ENCODE measurements at regions not wholly inside any gene's neighbourhood (a gene's known extent, or its start where the extent isn't known, plus 50 kb on each side); places are given as distances from the start of the nearest gene placed in this dataset.
"Not testable (repeated sequence)": the region's sequence is repeated elsewhere in the genome, so short reads cannot be mapped to it uniquely, and the experiment has no call there.

DNA sequence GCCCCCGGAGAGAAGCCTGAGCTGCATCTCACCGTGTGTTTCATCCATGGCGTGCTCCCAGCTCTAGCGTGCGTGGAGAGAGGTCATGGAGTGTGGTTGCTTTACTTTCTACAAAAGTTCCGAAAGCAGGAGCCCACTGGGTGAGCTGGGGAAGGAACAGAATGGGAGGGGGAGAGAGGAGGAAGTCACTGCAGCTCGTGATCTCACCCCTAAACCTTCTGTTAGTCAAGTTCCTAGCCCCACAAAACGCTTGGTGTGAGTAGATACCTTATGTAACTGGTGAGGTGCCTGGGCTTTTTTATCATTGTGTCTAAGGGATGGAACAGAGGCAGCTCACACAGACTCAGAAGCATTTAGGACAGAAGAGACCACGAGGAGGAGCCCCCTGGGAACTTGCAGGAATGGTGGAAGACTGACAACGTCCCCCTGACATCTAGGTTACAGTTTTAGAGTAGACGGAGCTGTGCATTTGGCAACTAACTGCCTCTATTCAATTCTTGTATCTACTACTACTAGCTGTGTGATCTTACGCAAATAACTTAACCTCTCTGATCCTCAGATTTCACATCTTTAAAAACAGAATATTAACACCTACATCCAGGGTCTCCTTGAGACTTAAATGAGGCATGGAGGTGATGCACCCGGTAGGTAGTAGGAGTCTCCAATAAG is 123.3 kb downstream of the ARL4C start:
- no peak for DNase-seq

DNA sequence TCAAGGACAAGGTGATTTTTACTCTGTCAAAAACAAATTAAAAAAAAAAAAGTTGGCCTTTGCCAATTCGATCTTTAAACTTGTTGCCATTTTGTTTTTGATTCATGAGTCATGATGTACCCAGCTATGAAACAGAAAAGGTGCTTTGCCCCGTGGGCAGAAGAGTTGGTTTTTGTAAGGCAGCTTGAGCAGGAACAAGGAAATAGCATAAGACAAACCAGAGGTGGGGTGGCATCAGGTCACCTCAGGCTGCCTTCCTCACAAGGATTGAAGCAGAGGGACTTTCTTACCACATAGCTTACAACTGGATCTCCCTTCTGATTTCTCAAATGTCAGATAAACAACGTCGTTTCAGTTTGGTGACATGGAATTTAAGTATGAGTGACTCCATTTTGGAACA is 123.8 kb downstream of the ARL4C start:
- peak in 1 of 2 experiments; percentile 30 for DNase-seq

DNA sequence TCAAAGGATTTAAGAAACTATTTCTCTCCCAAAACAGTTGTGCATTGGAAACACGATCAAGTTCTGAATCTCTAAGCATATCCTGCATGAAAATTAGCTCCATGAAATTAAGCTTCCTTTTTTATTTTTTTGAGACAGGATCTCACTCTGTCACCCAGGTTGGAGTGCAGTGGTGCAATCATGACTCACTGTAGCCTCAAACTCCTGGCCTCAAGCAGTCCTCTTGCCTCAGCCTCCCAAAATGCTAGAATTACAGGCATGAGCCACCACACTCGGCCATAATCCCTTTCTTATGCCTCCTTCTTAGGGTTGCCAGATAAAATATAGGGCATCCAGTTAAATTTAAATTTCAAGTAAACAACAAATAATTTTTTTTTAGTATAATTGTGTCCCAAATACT is 124.4 kb downstream of the ARL4C start:
- peak in 1 of 2 experiments; percentile 18 for DNase-seq

DNA sequence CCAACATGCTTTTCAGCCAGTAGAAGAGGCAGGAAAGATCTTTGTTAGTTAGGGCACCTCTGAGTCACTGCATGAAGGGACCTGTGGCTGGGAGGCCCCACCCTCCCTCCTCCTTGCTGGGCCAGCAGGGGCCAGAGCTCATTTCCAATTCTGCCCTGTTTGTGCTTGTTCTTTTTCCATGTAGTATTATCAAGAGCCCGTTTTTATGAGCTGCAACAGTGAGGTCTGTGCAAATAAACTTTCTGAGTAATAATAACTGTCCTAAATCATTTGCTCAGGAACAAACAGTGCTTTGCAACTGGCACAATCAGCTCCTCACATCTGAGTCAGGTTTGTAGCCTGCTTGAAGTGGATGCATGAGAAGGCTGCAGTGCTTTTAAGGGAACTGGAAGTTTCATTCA is 128.0 kb downstream of the ARL4C start:
- peak; percentile 39 to 54 for DNase-seq

DNA sequence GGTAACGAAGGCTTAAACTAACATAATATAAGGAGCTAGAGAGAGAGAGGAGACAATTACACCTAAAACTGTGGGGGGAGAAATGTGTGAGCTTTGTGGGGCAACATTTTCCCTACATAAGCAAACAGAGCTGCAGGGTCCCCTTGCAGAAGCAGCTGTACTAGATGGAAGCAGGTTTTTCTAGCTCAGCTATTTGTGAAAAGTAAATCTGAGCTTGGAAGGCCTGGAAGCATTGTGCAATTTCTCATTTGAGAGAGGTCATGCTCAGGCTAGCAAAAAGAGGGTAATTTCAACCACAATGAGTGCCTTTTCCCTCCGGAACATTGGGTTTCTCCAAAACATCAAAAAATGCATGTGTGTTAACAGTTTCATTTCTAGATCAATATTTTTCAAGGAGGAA is 130.0 kb downstream of the ARL4C start:
- DNase-seq, result no peak

DNA sequence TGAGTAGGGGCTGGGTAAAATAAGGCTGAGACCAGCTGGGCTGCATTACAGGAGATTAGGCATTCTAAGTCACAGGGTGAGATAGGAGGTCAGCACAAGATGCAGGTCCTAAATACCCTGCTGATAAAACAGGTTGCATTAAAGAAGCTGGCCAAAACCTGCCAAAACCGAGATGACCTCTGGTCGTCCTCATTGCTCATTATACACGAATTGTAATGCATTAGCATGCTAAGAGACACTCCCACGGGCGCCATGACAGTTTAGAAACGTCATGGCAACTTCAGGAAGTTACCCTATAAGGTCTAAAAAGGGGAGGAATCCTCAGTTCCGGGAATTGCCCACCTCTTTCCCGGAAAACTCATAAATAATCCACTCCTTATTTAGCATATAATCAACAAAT is 132.2 kb downstream of the ARL4C start:
- no peak for DNase-seq

DNA sequence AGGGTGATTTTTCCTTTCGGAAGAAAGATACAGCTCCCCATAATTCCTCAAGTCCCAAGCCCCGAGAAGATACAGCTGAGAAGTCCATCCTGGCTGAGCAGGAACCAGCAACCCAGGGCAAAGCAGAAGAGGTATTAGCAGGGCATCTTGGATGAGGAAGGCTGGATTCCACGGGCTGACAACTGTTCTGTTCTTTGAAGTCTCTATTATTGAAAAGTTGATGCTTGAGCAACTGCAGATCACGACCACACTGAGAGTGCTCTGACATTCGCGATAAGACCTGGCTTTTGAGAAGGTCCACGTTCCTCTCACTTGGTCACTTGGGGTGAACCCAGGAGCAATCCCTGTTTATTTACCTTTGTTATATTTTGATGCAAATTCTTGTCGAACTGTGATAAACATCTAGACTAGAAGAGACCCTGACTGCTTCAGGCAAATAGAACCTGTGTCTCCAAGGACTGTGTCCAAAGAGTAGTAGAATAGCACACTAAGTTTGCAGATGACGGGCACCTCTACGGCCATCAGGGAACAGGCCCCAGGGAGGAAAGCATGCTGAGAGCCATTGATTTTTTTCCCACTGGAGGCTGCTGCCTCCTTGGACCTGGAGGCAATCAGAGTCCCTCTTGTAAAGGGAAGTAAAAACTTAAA is 133.1 kb downstream of the ARL4C start:
- no peak for DNase-seq

DNA sequence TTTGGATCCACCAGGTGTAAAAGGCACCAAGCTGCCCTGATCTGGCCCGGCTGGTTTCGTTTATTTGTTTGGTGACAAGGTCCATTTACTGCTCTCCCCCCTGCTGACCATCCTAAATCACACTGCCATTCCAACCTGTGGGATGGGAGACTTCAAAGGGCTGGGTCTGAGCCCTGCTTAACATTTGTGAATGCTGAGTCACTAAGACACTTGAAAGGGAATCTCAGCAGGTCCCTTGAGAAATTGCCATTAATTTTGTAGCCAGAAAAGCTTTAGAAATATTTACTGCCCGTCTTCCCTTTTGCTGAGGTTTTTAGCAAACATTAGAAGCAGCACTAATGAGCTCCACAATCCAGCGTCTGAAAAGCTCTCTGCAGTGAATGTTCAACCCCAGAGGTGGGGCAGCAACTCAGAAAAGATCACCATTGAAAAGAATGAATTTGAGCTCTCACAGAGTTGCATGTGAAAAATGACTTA is 133.8 kb downstream of the ARL4C start:
- no peak for DNase-seq

DNA sequence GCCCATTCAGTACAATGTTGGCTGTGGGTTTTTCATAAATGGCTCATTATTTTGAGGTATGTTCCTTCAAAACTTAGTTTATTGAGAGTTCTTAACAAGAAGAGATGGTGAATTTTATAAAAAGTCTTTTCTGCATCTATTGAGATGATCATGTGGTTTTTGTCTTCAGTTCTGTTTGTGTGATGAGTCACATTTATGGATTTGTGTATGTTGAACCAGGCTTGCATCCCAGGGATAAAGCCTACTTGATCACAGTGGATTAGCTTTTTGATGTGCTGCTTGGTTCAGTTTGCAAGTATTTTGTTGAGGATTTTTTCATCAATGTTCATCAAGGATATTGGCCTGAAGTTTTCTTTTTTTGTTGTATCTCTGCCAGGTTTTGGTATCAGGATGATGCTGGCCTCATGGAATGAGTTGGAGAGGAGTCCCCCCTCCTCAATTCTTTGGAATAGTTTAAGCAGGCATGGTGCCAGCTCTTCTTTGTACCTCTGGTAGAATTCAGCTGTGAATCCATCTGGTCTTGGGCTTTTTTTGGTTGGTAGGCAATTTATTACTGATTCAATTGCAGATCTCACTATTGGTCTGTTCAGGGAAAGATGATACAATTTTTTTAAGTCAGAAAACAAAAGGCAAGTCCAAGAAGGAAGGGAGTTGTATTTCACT is 136.4 kb downstream of the ARL4C start:
- DNase-seq, result not testable (repeated sequence)

DNA sequence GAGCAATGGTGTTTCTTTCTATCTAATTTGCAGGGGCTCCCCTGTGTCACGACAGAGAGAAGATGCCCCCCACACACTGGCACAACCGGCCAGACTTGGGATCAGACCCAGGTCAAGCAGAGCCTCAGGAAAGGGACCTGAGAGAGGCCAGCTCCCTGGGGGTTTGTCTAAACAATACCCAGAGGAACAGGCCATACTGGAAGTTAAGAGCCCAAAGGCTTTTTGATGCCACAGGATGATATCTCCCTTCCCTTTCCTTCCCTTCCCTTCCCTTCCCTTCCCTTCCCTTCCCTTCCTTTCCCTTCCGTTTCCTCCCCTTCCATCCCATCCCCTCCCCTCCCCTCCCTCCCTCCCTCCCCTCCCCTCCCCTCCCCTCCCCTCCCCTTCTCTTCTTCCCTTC is 139.2 kb downstream of the ARL4C start:
- DNase-seq, result no peak

DNA sequence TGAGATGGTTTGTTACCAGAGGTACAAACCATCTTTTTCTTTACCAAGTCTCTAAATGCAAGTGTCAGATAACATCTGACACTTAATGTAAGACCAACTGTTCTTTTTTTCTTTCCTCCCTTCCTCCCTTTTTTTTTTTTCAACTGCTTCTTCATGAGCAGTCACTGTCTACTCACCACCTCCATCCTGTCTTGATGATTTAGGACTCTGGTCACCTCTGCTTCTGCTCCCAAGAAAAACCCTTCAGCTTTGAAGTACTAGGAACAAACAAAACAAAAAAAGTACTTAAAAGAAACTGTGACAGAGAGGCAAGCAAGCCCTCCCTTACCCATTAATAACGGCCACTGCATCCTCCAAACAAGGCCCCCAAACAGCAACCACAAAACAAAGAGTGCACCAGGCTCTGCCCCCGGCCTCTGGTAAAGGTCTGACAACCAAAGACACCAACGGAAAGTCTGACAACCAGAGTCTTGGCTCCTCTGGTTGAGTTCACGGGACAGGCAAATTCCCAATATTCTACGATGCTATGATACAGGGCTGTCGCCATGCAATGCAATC is 141.0 kb downstream of the ARL4C start:
- DNase-seq, result no peak

DNA sequence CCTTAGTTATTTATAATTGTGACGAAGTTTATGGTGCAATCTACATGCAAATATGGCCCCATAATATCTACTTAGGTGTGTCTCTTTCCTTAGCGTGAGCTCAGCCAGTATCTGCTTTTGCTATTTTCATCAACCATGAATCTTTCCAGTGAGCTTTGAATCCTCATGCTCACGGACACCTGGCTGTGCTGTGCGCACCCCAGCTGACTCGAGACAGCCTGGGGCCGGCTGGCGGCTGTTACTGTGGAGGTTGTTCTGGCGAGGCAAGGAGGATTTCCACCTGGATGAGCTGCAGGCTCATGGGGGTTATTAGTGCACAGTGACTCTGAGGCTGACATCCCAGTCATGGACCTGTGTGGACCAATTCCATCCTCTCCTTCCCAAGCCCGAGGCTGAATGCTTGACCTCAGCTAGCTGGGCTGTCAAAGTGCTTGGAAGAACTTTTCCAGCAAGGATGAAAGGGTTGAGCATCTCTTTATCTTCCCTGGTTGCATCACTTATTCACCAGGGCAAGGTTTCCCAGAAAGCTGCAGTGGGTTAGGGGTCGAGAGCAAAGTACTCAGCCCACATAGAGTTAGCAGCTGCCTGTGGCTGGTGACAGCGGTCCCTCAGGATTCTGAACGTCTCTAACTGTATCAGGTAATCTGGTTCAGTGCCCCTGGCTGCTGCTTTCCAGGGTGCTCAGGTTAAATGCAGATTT is 141.7 kb downstream of the ARL4C start:
- DNase-seq, result no peak

DNA sequence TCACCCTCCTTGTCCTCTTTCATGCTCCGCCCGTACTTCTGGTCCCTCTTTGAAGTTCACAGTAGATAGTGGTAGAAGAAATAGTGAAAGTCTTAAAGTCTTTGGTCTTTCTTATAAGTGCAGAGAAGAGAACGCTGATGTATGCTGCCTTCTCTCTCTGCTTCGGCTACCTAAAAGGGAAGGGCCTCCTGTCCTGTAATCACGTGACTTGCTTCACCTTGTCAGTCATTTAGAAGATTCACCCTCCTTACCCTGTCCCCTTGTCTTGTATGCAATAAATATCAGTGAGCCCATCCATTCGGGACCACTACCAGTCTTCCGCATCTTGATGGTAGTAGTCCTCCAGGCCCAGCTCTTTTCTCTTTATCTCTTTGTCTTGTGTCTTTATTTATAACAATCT is 144.6 kb downstream of the ARL4C start:
- DNase-seq, result no peak

DNA sequence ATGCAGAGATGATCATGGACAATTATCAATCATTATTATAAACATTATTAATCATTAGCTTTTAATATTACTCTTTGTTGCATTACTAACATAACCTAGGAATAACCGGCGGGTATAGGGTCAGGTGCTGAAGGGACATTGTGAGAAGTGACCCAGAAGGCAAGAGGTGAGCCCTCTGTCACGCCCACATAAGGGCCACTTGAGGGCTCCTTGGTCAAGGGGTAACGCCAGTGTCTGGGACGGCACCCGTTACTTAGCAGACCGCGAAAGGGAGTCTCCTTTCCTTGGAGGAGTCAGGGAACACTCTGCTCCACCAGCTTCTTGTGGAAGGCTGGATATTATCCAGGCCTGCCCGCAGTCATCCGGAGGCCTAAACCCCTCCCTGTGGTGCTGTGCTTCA is 145.0 kb downstream of the ARL4C start:
- DNase-seq, result not testable (repeated sequence)

DNA sequence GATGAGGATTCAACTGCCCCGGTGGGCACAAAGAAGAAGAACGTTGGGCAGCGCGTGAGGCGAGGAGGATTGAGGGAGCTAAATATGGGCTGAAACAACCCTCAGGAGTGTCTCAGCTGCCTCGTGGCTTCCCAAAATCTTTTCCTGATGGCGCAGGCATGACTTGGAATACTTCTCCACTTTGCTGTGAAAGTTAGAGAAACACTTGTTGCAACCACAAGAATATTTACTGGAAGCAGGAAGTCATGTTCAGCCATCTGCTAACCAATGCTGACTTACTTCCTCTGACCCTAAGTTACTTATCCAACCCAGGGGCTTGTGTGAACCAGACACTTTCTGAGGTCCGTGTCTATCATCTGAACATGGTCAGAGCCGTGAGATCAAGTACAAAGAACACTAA is 148.8 kb downstream of the ARL4C start:
- no peak for DNase-seq

DNA sequence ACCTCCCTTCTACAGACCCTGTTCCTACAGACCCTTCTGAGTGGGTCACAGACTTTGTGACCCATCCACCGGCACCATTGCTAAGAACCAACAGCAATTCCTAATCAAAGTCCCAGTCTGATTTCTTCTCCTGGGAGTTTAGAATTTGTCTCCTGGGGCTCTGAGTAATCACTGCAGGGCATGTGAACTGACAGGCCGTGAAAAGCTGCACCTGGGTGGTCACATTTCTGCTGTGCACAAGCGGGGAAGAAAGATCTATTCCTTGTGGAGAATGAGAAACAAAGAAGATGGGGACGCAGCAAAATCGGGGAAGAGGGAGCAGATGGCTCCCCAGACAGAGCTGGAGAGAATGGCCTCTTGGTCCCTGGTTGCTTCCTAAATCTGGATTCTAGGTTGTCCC is 151.0 kb downstream of the ARL4C start:
- DNase-seq, result no peak

DNA sequence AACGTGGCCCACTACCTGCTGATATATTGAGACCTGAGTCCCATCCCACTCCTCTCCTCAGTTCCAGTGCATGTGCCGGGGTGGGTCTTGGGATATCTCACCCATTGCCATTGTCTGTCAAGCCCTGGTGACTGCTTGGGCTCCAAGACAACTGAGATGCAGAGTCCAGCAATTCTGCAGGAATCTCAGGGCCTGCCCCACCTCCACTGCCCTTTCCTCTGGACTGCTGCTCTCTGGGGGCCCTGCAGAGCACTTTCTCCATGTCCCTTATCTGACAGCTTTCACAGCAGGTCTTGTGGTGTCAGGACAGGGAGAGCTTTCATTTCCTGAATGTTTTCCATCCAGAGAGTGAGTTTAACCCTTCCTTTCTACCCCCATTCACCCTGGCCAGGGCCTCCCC is 152.9 kb downstream of the ARL4C start:
- DNase-seq, result no peak

DNA sequence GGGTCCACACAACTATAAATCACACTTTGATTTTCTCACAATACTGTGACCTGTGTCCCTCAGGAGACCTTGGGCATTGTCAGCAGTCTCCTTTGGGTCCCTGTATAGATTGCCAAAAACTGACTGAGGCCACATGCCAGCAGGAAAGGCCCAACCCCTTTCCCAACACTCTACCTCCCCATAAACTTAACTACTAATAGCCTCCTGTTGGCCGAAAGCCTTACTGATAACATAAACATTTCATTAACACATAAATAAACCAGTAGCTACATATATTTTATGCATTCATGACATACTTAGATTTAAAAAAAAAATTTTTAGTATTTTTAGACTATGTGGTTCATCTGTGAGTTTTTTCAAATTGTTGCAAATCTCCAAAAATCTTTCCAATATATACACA is 153.5 kb downstream of the ARL4C start:
- DNase-seq, result no peak

DNA sequence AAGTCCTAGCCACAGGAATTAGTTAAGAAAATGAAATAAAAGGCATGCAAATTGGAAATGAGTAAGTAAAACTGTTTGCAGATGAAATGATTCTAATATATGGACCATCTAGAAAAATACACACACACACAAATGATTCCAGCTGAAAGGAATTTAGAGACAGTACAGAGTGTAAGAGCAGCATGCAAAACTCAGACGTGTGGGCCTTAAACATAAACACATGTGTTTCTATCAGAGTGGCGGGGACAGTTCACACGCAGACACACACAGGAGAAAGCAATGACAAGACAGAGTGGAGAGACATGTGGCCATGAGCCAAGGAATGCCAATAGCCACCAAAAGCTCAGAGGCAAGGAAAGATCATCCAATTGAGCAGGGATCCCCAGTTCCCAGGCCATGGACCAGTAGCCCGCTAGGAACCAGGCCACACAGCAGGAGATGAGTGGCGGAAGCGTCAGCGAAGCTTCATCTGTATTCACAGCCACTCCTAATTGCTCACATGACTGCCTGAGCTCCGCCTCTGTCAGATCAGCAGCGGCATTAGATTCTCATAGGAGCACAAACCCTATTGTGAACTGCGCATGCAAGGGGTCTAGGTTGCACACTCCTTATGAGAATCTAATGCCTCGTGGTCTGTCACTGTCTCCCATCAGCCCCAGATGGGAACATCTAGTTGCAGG is 155.4 kb downstream of the ARL4C start:
- no peak for DNase-seq

DNA sequence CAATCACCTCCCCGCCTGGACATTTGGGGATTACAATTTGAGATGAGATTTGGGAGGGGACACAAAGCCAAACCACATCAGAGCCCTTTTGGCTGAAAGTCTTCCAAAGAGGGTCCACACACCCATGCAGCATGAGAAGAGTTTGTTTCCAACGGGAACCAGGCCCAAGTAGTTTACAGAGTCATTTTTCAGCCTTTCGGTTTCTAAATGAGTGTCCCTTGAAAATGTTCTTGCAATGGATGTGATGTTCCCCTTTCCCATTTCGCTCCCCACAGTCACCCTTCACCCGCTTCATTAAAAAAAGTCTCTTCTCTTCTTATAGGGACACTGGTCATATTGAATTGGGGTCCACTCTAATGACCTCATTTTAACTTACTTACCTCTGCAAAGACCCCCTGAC is 157.4 kb downstream of the ARL4C start:
- DNase-seq, result no peak

DNA sequence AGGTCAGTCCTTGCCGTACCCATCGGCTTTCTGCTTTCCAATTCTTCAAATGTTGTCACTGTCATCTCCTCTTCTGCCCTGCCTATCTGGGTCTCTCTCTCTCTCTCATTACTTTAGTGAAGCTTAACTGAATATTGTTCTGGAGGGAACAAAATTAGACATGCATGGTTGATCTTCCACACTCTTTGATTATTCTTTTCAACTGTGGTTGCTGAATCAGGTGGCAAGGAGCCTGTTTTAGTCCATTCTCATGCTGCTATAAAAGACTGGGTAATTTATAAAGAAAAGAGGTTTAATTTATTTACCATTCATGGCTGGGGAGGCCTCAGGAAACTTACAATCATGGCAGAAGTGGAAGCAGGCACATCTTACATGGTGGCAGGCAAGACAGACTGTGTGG is 157.9 kb downstream of the ARL4C start:
- no peak for DNase-seq

DNA sequence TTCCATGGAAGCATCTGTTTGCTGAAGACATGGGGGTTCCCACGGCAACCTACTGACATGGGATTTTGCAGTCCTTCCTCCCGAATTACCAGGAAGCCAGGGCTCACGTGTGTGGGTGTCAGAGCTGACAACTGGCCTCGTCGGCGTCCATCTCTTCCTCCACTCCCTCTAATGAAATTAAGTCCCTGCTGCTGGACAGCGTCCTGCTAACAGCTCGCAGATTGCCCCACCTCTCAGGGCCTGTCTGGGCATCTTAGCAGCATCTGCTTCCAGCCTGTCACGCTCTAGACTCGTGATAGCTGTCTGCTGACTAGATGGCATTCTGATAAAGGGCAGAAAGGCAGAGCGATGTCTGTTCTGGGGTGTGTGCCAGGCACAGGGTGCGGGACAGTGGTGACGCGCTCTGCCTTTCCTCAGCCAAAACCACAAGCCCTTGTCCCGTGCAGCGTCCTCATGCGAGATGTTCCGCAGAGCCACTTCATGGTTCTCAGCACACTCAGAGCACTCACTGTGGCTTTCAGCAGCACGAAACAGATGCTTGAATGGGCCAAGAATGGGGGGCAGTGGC is 161.1 kb downstream of the ARL4C start:
- peak; percentile 30 to 47 for DNase-seq
